Keratinocyte (primary cell): ENCODE measurements at regions not wholly inside any gene's neighbourhood (a gene's known extent, or its start where the extent isn't known, plus 50 kb on each side); places are given as distances from the start of the nearest gene placed in this dataset.

Source experiments
- DNase-seq: peaks from one replicate; pipeline ENCODE4 v3.0.0-alpha.2; 2011; ENCODE audit warnings: low read depth, missing footprints, low spot score
- FAIRE-seq: peaks from 2 replicates; lab custom pipeline; 2011; peaks lifted over from hg19 to GRCh38; lab: Jason Lieb, UNC
- H2AFZ ChIP-seq: 2 replicates; pipeline ENCODE4 v1.6.0; 2012; ENCODE audit warnings: low read length, control low read depth, inconsistent platforms; ENCODE audit not compliant: control insufficient read depth
- H3K27ac ChIP-seq: 2 replicates; pipeline ENCODE4 v1.5.1; 2011; ENCODE audit warnings: low read length; ENCODE audit not compliant: control insufficient read depth, insufficient read depth
- H3K27me3 ChIP-seq: 3 replicates; pipeline ENCODE4 v1.6.0; 2011; ENCODE audit warnings: low read length; ENCODE audit not compliant: control insufficient read depth, insufficient read depth; ENCODE audit errors: extremely low read depth
- H3K36me3 ChIP-seq, 2 experiments: 2 replicates in 1 of 2; 3 replicates in 1 of 2; pipeline ENCODE4 v1.5.1; 2011; ENCODE audit warnings: low read length in 2 of 2, mild to moderate bottlenecking in 1 of 2; ENCODE audit not compliant: control insufficient read depth in 2 of 2, insufficient read depth in 2 of 2; ENCODE audit errors: extremely low read depth in 1 of 2
- H3K4me1 ChIP-seq: 3 replicates; pipeline ENCODE4 v1.5.1; 2011; ENCODE audit warnings: low read length; ENCODE audit not compliant: control insufficient read depth, insufficient read depth; ENCODE audit errors: extremely low read depth
- H3K4me2 ChIP-seq: 3 replicates; pipeline ENCODE4 v1.6.0; 2011; ENCODE audit warnings: low read depth, low read length; ENCODE audit not compliant: control insufficient read depth, insufficient read depth; ENCODE audit errors: extremely low read depth
- H3K4me3 ChIP-seq, 3 experiments: fragments of 200-600 bp in 1 of 3; sonication (generic) in 1 of 3; 2 replicates in 2 of 3; 3 replicates in 1 of 3; pipeline ENCODE4 v1.5.1; 2011 to 2016; ENCODE audit warnings: low read length in 3 of 3, mild to moderate bottlenecking in 3 of 3, control low read depth in 2 of 3, inconsistent platforms in 1 of 3, low read depth in 1 of 3, mixed read lengths in 1 of 3, mixed run types in 1 of 3, moderate library complexity in 1 of 3; ENCODE audit not compliant: control insufficient read depth in 2 of 3, insufficient read depth in 2 of 3; ENCODE audit errors: extremely low read depth in 1 of 3
- H3K79me2 ChIP-seq: 2 replicates; pipeline ENCODE4 v1.6.0; 2012; ENCODE audit warnings: low read length; ENCODE audit not compliant: control insufficient read depth, insufficient read depth
- H3K9ac ChIP-seq: 3 replicates; pipeline ENCODE4 v1.6.0; 2011; ENCODE audit warnings: low read length; ENCODE audit not compliant: control insufficient read depth, insufficient read depth; ENCODE audit errors: extremely low read depth
- H3K9me1 ChIP-seq: 3 replicates; pipeline ENCODE4 v1.6.0; 2011; ENCODE audit warnings: low read length; ENCODE audit not compliant: control insufficient read depth, insufficient read depth; ENCODE audit errors: extremely low read depth
- H3K9me3 ChIP-seq: 2 replicates; pipeline ENCODE4 v1.5.1; 2012; ENCODE audit warnings: low read depth, low read length; ENCODE audit not compliant: control insufficient read depth
- H4K20me1 ChIP-seq: 3 replicates; pipeline ENCODE4 v1.6.0; 2011; ENCODE audit warnings: low read length; ENCODE audit not compliant: control insufficient read depth, insufficient read depth; ENCODE audit errors: extremely low read depth
- EZH2 ChIP-seq: IDR thresholded peaks from one replicate; pipeline ENCODE4 v1.6.1; 2012; ENCODE audit warnings: inconsistent platforms, mild to moderate bottlenecking, low read length, moderate library complexity
- dilution Hi-C: fragments of 300-500 bp; cut with MboI; formaldehyde crosslinking; loops from one replicate; pipeline ENCODE4 v1.7.0; 2020; ENCODE audit warnings: low sequenced_read_pairs; ENCODE audit not compliant: extremely low pct_ligation_motif_present
- TF ChIP-seq, protein P1 (sequence below), 3 experiments: IDR thresholded peaks in 1 of 3; conservative IDR thresholded peaks in 1 of 3; optimal IDR thresholded peaks in 1 of 3; 2 replicates in 2 of 3; 3 replicates in 1 of 3; pipeline versions ENCODE3 to v1.5.1; 2011; ENCODE audit warnings: low read length in 3 of 3, mild to moderate bottlenecking in 3 of 3, moderate library complexity in 2 of 3, control low read depth in 1 of 3, inconsistent platforms in 1 of 3; ENCODE audit not compliant: insufficient read depth in 2 of 3; ENCODE audit errors: extremely low read depth in 1 of 3

DNA sequence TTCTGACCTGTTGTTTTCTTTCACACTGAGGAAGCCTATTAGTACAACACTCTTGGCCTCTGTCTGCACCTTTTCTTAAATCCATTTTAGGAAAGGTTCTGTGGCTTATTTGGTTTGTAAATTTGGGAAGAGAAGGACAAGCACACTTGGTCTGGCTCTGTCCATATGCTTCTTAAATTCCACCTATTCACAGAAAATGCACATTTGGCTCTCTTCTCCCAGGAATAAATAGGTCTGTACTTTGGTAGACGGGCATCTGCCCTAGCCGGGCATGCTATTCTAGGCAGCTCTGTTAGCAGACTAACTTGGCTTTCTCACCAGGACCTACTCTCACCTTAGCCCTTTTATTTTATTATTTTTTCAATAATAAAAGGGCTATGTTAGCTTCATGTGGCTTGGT is 1211.8 kb upstream of the SLC39A10 start:
- Histone ChIP-seq H3K79me2 (no peaks in the 10 kb centered on the region), H3K9ac (no peak overlapping the region), H3K9me1 (no peaks in the 10 kb centered on the region), H3K9me3 (no peaks in the 10 kb centered on the region), H4K20me1 (no peaks in the 10 kb centered on the region), H2AFZ (no peak overlapping the region), H3K4me1 (peaks cover 13% of the 10 kb centered on the region), H3K27me3 (no peaks in the 10 kb centered on the region), H3K27ac (no peak overlapping the region), H3K4me3 (no peak overlapping the region), H3K4me2 (no peak overlapping the region), H3K36me3 (no peaks in the 10 kb centered on the region)
- dilution Hi-C loops = no loop called here
- no peak for TF ChIP-seq EZH2
- TF ChIP-seq, protein P1, sequence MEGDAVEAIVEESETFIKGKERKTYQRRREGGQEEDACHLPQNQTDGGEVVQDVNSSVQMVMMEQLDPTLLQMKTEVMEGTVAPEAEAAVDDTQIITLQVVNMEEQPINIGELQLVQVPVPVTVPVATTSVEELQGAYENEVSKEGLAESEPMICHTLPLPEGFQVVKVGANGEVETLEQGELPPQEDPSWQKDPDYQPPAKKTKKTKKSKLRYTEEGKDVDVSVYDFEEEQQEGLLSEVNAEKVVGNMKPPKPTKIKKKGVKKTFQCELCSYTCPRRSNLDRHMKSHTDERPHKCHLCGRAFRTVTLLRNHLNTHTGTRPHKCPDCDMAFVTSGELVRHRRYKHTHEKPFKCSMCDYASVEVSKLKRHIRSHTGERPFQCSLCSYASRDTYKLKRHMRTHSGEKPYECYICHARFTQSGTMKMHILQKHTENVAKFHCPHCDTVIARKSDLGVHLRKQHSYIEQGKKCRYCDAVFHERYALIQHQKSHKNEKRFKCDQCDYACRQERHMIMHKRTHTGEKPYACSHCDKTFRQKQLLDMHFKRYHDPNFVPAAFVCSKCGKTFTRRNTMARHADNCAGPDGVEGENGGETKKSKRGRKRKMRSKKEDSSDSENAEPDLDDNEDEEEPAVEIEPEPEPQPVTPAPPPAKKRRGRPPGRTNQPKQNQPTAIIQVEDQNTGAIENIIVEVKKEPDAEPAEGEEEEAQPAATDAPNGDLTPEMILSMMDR (optimal IDR thresholded peaks at IDR 0.05 in 1 of 3, IDR thresholded peaks at IDR 0.05 in 1 of 3, conservative IDR thresholded peaks at IDR 0.05 in 1 of 3; ENCODE audit: extremely low read depth in 1 of 3, insufficient read depth in 2 of 3, low read length in 3 of 3) = no peak
- FAIRE-seq = no peak
- DNase-seq = no peak

DNA sequence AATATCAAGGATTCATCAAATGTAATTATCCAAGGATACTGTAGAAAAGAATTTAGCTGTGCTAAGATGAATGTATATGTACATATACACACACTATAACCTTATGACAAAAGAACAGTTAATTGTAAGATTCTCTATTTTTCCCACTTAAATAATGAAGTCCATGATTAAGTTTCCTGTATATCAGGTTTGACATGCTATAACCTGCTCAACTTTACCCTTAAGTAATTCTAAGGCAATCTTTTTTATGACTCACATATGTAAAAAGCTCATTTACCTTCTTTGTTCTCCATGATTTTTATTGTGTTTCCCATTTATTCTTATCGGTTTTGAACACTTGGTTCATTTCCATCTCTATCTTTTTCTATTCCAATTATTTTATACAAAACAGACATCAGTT is 1213.1 kb upstream of the SLC39A10 start:
- Histone ChIP-seq H3K4me3 (no peak overlapping the region), H3K9me1 (no peaks in the 10 kb centered on the region), H4K20me1 (no peaks in the 10 kb centered on the region), H3K27ac (peak overlapping the region; percentile 36), H3K4me2 (peak overlapping the region; percentile 51), H2AFZ (no peak overlapping the region), H3K4me1 (peaks cover 13% of the 10 kb centered on the region), H3K36me3 (no peaks in the 10 kb centered on the region), H3K79me2 (no peaks in the 10 kb centered on the region), H3K27me3 (no peaks in the 10 kb centered on the region), H3K9me3 (no peaks in the 10 kb centered on the region), H3K9ac (no peak overlapping the region)
- no peak for FAIRE-seq
- dilution Hi-C loops = no loop called here
- TF ChIP-seq EZH2 = no peak
- TF ChIP-seq, protein P1 (optimal IDR thresholded peaks at IDR 0.05 in 1 of 3, IDR thresholded peaks at IDR 0.05 in 1 of 3, conservative IDR thresholded peaks at IDR 0.05 in 1 of 3; ENCODE audit: extremely low read depth in 1 of 3, insufficient read depth in 2 of 3, low read length in 3 of 3) = no peak
- peak; percentile 5 for DNase-seq
